ENCODE measurements at regions not wholly inside any gene's neighbourhood (a gene's known extent, or its start where the extent isn't known, plus 50 kb on each side); places are given as distances from the start of the nearest gene placed in this dataset.

DNA sequence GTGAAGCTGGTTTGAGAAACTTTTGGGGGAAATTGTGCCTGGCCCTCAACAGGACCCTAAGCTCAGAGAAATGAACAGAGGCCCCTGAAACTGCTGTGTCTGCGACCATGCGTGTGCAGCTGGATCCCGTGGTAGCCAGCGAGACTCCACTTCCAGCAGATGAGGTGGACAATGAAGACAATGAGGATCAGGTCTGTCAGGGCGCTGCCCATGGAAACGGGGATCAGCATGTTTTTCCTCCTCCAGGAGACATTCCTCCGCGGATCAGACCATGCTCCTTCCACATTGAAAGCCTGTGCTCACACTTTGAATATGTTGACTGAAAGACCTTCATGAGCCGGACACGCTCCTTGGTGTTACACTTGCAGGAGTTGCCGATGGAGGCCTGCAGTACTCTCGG is 1439.8 kb upstream of the ALCAM start:
- DNase-seq (ENCODE audit: low read depth in 4 of 4, low spot score in 3 of 4), result no peak

DNA sequence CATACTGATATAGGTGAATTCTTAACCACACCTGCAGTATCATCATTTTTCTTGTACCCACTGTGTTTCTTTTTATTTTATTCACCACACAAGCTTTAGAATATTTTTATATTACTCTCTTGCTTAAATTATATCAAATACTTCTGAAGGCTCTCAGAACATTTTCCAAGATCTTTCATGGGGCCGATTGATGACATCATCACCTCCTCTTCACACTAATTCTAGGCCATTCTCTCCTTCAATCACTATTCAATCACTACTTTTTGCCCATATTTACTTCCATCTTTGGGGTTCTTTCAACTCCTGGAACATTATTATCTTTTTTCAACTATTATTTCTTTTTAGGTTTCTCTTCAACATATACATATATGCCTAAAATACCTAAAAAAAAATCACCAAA is 1438.8 kb upstream of the ALCAM start:
- DNase-seq (ENCODE audit: low read depth in 4 of 4, low spot score in 3 of 4), result no peak

- DNase-seq (ENCODE audit: low read depth in 4 of 4, low spot score in 3 of 4), result no peak
Observed at GRCh38 chr3:103937094-103937493, 1429.6 kb upstream of the ALCAM start.

DNA sequence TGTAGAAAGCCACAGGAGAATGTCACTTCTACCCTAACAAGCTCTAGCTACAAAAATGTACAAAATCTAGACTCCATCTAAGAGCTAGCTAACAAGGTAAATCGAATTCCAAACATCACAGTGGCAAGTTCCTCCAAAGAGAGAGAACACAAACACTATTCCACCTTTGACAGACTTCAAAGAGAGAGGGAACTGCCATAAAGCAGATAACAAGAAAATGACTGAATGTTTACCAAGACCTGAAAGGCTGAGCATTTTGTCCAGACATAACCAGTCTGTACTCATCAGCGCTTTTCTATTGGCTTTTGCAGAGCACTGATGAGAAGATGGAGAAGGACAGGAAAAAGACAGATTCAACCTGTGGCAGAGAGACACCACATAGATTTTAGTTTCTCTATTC is 1419.6 kb upstream of the ALCAM start:
- no peak for DNase-seq (ENCODE audit: low read depth in 4 of 4, low spot score in 3 of 4)

DNA sequence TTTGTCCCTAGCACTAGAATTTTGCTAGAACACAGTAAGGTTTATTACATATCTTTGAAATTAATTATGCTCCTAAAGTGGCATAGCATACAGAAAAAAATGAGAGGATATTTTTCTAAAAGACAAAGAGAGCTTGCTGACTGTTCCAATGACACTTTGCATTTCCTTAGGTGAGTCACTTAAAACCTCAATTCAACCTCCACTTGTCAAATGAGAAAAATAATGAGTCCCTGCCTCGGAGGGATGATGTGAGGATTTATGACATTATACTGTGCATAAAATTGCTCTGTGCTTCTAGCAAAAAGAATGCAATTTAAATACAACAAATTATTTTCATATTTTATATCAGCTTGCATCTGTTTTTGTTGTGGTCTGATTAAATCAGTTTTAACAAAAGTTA is 1417.0 kb upstream of the ALCAM start:
- DNase-seq (ENCODE audit: low read depth in 4 of 4, low spot score in 3 of 4), result no peak

DNA sequence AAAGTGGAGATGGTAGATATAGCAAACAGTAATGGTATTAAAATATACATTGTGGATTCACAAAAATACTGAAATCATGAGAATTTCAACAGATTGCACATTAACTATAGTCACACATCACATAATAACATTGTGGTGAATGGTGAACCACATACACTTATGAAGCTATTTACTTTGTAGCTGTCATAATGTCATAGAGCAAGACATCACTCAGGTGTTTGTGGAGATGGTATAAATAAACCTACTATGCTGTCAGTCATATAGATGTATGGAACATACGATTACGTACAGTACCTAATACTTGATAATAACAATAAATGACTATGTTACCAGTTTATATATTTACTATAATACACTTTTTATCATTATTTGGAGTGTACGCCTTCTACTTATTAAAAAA is 1416.0 kb upstream of the ALCAM start:
- DNase-seq (ENCODE audit: low read depth in 4 of 4, low spot score in 3 of 4), result no peak

- peak in 2 of 4 donors; percentile 3 to 22 for DNase-seq (ENCODE audit: low read depth in 4 of 4, low spot score in 3 of 4)
Observed at GRCh38 chr3:103953796-103954195, 1412.9 kb upstream of the ALCAM start.

DNA sequence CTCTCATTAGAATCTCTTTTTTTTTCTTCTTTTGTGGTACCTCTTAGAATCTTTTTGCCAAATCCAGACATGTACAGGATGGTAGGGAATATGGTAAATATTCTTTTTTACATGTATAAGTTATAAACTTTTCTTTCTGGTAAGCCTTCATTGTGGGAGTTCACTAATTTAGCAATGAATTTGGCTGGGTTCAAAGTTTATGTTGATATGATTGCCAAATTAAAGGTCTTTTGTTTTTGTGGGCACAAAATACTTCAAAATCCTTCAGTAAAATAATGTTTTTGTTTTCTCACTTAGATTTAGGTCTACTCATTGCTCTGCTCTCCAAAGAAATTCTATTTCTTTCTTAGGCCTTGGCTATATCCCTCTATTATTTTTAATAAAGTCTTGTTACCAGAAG is 1405.9 kb upstream of the ALCAM start:
- no peak for DNase-seq (ENCODE audit: low read depth in 4 of 4, low spot score in 3 of 4)

DNA sequence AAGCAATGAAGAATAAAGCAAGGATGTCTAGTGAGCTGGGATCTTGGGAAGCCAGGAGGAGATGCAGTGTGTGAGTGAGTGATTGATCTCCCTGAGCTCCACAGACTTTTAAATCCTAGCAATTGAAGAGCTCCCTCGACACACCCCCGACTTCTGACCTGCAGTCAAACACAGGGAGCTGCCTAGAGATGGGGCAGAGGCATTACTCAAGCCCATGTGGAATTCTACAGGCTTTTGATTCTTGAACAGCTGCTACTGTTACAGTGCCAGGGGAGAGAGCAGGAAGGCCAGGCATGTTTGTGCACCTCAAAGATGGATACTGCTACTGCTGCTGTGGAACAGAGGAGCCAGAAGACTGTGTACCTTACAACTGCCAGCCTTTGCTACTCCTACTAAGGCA is 1403.1 kb upstream of the ALCAM start:
- no peak for DNase-seq (ENCODE audit: low read depth in 4 of 4, low spot score in 3 of 4)

- DNase-seq (ENCODE audit: low read depth in 4 of 4, low spot score in 3 of 4), result no peak
Observed at GRCh38 chr3:103965764-103966163, 1400.9 kb upstream of the ALCAM start.

GRCh38 chr3:103966749-103967148 is 1400.0 kb upstream of the ALCAM start:
- no peak for DNase-seq (ENCODE audit: low read depth in 4 of 4, low spot score in 3 of 4)

- no peak for DNase-seq (ENCODE audit: low read depth in 4 of 4, low spot score in 3 of 4)
Observed at GRCh38 chr3:103968131-103968530, 1398.6 kb upstream of the ALCAM start.

- no peak for DNase-seq (ENCODE audit: low read depth in 4 of 4, low spot score in 3 of 4)
Observed at GRCh38 chr3:103968751-103969150, 1398.0 kb upstream of the ALCAM start.

GRCh38 chr3:103976931-103977339 is 1389.8 kb upstream of the ALCAM start:
- no peak for DNase-seq (ENCODE audit: low read depth in 4 of 4, low spot score in 3 of 4)

- no peak for DNase-seq (ENCODE audit: low read depth in 4 of 4, low spot score in 3 of 4)
Observed at GRCh38 chr3:103977417-103977816, 1389.3 kb upstream of the ALCAM start.

DNA sequence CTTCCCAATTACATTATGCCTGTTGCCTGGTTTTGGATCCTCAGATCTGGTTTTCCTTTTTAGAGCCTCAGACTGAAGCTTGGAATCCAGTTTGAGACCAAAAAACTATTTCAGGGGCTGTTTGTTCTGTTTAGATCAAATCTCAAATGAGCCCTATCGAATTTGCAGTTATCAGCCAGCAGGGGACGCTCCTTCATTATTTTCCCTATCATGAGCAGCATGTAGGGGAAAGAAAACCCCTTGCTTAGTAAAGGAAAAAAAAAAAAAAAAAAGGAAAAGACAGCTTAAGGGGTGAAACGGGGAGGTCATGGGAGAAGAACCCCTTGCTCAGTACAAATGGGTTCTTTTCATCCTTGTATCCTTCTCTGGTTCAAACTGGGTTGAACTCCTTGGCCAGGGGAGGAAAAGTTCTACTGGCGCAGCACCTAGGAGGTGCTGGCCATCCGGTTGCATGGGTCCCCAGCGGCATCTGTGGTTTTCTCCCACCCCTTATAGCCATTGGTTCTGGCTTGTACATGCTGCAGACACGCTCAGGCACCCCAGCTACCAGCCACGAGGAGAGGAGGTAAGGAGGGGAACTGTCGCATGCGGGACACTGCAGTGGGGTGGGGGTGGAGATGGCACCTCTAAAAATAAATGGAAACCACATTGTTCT is 1375.1 kb upstream of the ALCAM start:
- DNase-seq (ENCODE audit: low read depth in 4 of 4, low spot score in 3 of 4), result no peak

DNA sequence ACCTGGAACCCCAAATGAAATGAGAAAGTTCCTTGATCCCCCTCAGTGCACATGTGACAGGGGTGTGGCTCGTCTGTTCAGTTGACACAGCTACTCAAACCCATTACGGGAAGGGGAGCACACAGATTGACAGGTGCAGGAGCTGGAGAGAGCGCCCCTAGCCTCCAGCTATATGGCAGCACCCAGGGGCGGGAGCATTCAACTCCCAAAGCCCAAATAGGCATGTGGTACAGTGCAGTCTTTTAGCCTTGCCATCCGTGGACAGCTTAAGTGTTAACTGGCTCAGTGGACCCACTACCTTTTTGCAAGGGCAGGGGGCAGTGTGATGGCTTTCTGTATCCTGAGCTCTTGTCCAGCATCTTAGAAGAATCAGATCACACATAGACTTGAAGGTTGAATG is 1374.2 kb upstream of the ALCAM start:
- no peak for DNase-seq (ENCODE audit: low read depth in 4 of 4, low spot score in 3 of 4)

DNA sequence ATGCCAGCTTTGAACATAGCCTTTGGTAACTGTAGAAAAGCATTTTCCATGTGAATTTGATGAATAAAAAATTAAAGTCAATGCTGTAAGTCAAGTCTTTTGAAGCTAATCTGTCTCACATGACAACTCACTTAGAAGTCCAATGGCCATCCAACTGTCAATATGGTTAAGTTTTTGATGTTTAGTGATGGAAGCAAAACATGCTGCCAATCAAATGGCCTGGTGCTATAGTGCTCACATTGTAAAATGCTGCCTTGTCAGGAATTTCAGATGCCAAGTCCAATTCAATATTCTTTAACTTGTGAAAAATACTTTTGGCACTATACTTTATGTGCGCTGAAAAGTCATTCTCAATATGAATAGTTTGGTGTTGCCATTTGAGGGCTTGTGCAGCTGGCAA is 1361.8 kb upstream of the ALCAM start:
- no peak for DNase-seq (ENCODE audit: low read depth in 4 of 4, low spot score in 3 of 4)

GRCh38 chr3:104005815-104006214 is 1360.9 kb upstream of the ALCAM start:
- DNase-seq (ENCODE audit: low read depth in 4 of 4, low spot score in 3 of 4), result no peak

DNA sequence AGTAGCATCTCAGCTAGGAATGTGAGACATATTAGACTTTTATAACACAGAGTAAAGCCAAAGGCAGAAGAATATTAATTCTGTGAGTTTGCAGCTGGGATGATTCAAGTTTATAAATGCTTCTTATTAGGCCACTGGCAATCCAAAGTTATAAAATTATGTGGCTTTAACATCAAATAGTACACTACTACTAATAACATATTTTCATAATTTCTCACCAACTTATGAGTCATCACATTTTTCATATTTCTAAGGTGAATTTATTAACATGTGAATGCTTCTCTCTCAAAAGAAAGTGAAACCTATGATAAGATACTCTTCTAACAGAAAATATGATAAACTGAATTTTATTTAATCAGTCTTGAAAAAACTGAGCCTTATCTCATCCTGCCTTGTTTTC is 1348.2 kb upstream of the ALCAM start:
- DNase-seq (ENCODE audit: low read depth in 4 of 4, low spot score in 3 of 4), result no peak

DNA sequence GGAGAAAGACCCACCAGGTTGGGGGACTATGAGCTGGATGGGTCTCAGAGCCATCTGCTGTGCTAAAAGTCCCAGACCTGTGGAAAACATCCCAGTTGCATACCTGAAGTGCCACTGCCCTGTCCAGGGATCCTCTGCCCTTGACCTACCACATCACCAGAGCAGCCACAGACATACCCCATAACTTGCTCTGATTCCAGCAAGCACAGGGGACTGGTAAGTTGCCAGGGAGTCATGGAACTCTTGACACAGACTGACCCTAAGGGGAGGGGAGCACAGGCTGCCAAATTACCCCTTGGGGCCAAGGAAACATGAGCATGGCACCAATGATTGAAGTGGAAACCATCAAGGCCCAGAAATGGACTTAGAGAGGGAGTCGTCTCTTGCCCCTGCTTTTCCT is 1335.1 kb upstream of the ALCAM start:
- DNase-seq (ENCODE audit: low read depth in 4 of 4, low spot score in 3 of 4), result no peak

DNA sequence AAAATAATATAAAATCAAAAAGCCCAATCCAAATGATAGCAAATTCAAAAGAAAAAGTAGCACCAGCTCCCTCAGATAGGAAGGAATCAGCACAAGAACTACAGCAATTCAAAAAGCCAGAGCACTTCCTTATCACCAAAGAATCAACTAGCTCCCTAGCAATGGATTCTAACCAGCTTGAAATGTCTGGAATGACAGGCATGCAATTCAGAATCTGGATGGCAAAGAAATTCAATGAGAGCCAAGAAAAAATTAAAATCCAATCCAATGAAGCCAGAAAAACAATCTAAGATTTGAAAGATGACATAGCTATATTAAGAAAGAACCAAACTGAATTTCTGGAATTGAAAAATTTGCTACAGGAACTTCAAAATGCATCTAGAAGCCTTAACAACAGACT is 1334.4 kb upstream of the ALCAM start:
- DNase-seq (ENCODE audit: low read depth in 4 of 4, low spot score in 3 of 4), result no peak

DNA sequence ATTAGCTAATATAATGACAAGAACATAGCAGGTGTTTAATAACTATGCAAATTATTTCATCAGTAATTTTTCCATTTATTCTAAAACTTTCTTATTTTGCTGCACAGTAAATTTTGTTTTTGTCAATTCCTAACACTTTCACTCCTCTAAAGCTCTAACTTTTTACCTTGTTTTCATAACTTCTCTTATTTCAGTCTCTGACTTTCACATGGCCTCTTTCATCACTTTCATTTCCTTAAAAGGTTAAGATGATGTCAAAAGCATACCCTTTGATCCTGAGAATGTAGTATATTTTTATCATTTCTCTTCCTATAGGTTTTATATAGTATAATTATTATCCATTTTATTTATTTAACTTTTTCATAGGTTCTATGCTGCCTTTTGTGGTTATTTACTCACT is 1325.8 kb upstream of the ALCAM start:
- DNase-seq (ENCODE audit: low read depth in 4 of 4, low spot score in 3 of 4), result no peak

Measured in right renal pelvis (tissue), 4 donors.